Transverse colon (tissue), 4 donors: ENCODE measurements at regions not wholly inside any gene's neighbourhood (a gene's known extent, or its start where the extent isn't known, plus 50 kb on each side); places are given as distances from the start of the nearest gene placed in this dataset.

Experiments used
- EP300 ChIP-seq: sonication (generic); formaldehyde crosslinking; IDR thresholded peaks from one replicate; pipeline ENCODE4 v1.6.1; 2017; ENCODE audit warnings: antibody characterized with exemption, low read depth
- POLR2A ChIP-seq: fragments of 450-650 bp; IDR thresholded peaks from one replicate; pipeline ENCODE4 v1.6.1; 2016; ENCODE audit warnings: antibody characterized with exemption, mild to moderate bottlenecking, moderate library complexity
- POLR2AphosphoS5 ChIP-seq, 3 donors: sonication (generic); formaldehyde crosslinking; IDR thresholded peaks; one replicate each; pipeline ENCODE4 v1.6.1; 2016; ENCODE audit warnings: antibody characterized with exemption in 3 of 3
- TF ChIP-seq, protein P1 (sequence below), 5 experiments: fragments of 200-600 bp in 3 of 5; fragments of 450-650 bp in 2 of 5; sonication (generic) in 3 of 5; IDR thresholded peaks; 1 replicate in 2 of 5; 2 replicates in 3 of 5; pipeline ENCODE4 v1.5.1; 2016 to 2017; ENCODE audit warnings: antibody characterized with exemption in 5 of 5, inconsistent platforms in 3 of 5, mild to moderate bottlenecking in 2 of 5, moderate library complexity in 1 of 5

DNA sequence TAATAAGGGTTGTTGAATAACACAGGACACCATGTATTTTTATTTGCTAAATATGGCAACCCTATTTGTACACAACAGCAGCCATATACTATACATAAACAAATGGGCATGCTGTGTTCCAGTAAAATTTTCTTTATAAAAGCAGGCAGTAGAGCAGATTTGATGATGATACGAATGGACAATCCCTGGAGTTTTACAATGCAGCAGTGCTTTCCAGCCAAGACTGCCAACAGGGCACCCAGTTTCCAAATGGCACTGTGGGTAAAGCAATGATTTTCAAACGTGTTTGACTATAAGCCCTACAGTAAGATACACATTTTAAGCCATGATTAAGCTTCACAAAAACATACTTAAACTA, 282.7 kb downstream of the NUAK1 start:
- TF ChIP-seq, protein P1, sequence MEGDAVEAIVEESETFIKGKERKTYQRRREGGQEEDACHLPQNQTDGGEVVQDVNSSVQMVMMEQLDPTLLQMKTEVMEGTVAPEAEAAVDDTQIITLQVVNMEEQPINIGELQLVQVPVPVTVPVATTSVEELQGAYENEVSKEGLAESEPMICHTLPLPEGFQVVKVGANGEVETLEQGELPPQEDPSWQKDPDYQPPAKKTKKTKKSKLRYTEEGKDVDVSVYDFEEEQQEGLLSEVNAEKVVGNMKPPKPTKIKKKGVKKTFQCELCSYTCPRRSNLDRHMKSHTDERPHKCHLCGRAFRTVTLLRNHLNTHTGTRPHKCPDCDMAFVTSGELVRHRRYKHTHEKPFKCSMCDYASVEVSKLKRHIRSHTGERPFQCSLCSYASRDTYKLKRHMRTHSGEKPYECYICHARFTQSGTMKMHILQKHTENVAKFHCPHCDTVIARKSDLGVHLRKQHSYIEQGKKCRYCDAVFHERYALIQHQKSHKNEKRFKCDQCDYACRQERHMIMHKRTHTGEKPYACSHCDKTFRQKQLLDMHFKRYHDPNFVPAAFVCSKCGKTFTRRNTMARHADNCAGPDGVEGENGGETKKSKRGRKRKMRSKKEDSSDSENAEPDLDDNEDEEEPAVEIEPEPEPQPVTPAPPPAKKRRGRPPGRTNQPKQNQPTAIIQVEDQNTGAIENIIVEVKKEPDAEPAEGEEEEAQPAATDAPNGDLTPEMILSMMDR (IDR thresholded peaks at IDR 0.05) = no peak
- TF ChIP-seq POLR2A = no peak
- no peak for TF ChIP-seq POLR2AphosphoS5 (IDR thresholded peaks at IDR 0.05)
- no peak for TF ChIP-seq EP300
